Endodermal cell (in vitro differentiated cells): ENCODE measurements at regions not wholly inside any gene's neighbourhood (a gene's known extent, or its start where the extent isn't known, plus 50 kb on each side); places are given as distances from the start of the nearest gene placed in this dataset.

Experiments used
- DNase-seq: peaks from one replicate; pipeline ENCODE4 v3.0.0-alpha.2; 2017
- H3K27ac ChIP-seq: 2 replicates; pipeline ENCODE4 v1.5.1; 2013; ENCODE audit warnings: mild to moderate bottlenecking, low read depth, low read length, moderate library complexity
- H3K27me3 ChIP-seq: 2 replicates; pipeline ENCODE4 v1.6.1; 2013; ENCODE audit warnings: mild to moderate bottlenecking, low read length, moderate library complexity; ENCODE audit not compliant: insufficient read depth, control insufficient read depth, poor library complexity, severe bottlenecking
- H3K36me3 ChIP-seq: 2 replicates; pipeline ENCODE4 v1.7.0; 2013; ENCODE audit warnings: mild to moderate bottlenecking, low read length, moderate library complexity; ENCODE audit not compliant: control insufficient read depth, insufficient read depth
- H3K4me1 ChIP-seq: one replicate; pipeline ENCODE4 v1.7.0; 2013; ENCODE audit warnings: low read length; ENCODE audit not compliant: control insufficient read depth, insufficient read depth
- H3K4me3 ChIP-seq: 2 replicates; pipeline ENCODE4 v1.5.1; 2013; ENCODE audit warnings: mild to moderate bottlenecking, low read length, moderate library complexity
- H3K9ac ChIP-seq: 2 replicates; pipeline ENCODE4 v1.6.1; 2013; ENCODE audit warnings: mild to moderate bottlenecking, low read length, moderate library complexity; ENCODE audit not compliant: poor library complexity, severe bottlenecking; ENCODE audit errors: extremely low read depth
- H3K9me3 ChIP-seq: 2 replicates; pipeline ENCODE4 v1.6.1; 2013; ENCODE audit warnings: mild to moderate bottlenecking, low read length, moderate library complexity; ENCODE audit not compliant: control insufficient read depth
- H3K27ac Mint-ChIP-seq: 2 replicates; pipeline ENCODE4 v1.8.0; 2020; ENCODE audit warnings: mixed read lengths
- H3K27me3 Mint-ChIP-seq: 2 replicates; pipeline ENCODE4 v1.8.0; 2021; ENCODE audit warnings: mild to moderate bottlenecking, mixed read lengths; ENCODE audit not compliant: insufficient read depth
- H3K36me3 Mint-ChIP-seq: 2 replicates; pipeline ENCODE4 v1.8.0; 2020; ENCODE audit warnings: low read depth, mixed read lengths
- H3K4me1 Mint-ChIP-seq: 2 replicates; pipeline ENCODE4 v1.8.0; 2020; ENCODE audit warnings: mixed read lengths
- H3K4me3 Mint-ChIP-seq: 2 replicates; pipeline ENCODE4 v1.8.0; 2020; ENCODE audit warnings: mild to moderate bottlenecking, moderate library complexity, mixed read lengths
- H3K9me3 Mint-ChIP-seq: 2 replicates; pipeline ENCODE4 v1.8.0; 2020; ENCODE audit warnings: mild to moderate bottlenecking, mixed read lengths
- WGBS, 2 experiments: methylation state at CpG; one replicate each; pipeline versions ENCODE4 v1.1.5 to v1.1.7; 2013; ENCODE audit warnings: missing lambda C conversion rate in 2 of 2, mixed read lengths in 1 of 2; ENCODE audit not compliant: insufficient coverage in 1 of 2, insufficient read length in 1 of 2; 5-methylcytosine and 5-hydroxymethylcytosine counted together
- TF ChIP-seq, protein P1 (sequence below): fragments of 200-600 bp; sonication (generic); conservative IDR thresholded peaks from 2 replicates; pipeline ENCODE4 v1.5.0; 2021; ENCODE audit warnings: antibody characterized with exemption, mild to moderate bottlenecking

DNA sequence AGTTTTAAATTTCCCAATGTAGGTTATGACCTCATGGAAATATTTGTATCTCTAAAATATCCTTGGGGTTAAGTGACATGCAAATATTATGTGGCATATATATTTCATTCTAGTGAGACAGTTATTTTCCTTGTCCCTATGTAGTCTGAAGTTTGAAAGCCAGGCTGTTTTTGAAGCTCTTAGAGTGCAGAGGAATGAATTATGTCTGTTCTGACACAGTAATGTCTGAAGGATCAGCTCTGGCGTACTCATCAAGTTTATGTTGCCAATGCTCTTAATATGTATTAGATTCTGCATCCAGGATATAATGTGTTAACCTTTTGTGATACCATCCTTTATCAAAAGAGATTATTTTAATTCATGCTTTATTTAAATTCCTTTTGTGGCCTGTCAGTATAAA lies 355.8 kb downstream of the PCDH7 start:
- 50% methylated on average over 1 of the region's 1 CpG; no CpG with 5 or more reads in 1 of the 2 experiments for WGBS, 2 experiments
- peaks cover 2% of the 10 kb centered on the region for H3K36me3 Mint-ChIP-seq
- no peak for DNase-seq
- H3K9me3 Mint-ChIP-seq: no peaks in the 10 kb centered on the region
- H3K27ac Mint-ChIP-seq: no peak overlapping the region
- H3K4me3 Mint-ChIP-seq: no peak overlapping the region
- Histone ChIP-seq H3K27me3 (no peaks in the 10 kb centered on the region), H3K9ac (no peak overlapping the region), H3K4me3 (no peak overlapping the region), H3K4me1 (no peaks in the 10 kb centered on the region), H3K9me3 (no peaks in the 10 kb centered on the region), H3K27ac (no peak overlapping the region), H3K36me3 (no peaks in the 10 kb centered on the region)
- no peaks in the 10 kb centered on the region for H3K4me1 Mint-ChIP-seq
- H3K27me3 Mint-ChIP-seq: no peaks in the 10 kb centered on the region
- TF ChIP-seq, protein P1, sequence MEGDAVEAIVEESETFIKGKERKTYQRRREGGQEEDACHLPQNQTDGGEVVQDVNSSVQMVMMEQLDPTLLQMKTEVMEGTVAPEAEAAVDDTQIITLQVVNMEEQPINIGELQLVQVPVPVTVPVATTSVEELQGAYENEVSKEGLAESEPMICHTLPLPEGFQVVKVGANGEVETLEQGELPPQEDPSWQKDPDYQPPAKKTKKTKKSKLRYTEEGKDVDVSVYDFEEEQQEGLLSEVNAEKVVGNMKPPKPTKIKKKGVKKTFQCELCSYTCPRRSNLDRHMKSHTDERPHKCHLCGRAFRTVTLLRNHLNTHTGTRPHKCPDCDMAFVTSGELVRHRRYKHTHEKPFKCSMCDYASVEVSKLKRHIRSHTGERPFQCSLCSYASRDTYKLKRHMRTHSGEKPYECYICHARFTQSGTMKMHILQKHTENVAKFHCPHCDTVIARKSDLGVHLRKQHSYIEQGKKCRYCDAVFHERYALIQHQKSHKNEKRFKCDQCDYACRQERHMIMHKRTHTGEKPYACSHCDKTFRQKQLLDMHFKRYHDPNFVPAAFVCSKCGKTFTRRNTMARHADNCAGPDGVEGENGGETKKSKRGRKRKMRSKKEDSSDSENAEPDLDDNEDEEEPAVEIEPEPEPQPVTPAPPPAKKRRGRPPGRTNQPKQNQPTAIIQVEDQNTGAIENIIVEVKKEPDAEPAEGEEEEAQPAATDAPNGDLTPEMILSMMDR: no peak

DNA sequence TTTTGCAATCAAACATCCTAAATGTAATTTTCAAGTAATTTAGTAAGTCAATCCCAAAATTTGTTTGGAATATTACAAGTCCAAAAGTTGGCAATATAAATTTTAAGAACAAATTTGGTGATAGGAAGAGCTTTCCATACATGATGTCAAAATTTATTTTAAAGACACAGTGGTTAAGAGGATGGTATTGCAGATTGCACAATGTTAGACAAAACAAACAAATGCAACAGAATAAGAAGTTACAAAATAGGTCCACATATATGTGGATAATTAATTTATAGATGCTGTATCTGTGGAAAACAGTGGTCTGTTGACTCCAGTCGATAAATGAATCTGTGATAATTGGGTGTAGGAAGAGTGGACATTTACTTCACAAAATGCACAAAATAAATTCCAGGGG lies 358.5 kb downstream of the PCDH7 start:
- Mint-ChIP-seq H3K36me3 (peaks cover 2% of the 10 kb centered on the region), H3K27me3 (no peaks in the 10 kb centered on the region), H3K4me3 (no peak overlapping the region), H3K9me3 (no peaks in the 10 kb centered on the region), H3K27ac (no peak overlapping the region), H3K4me1 (no peaks in the 10 kb centered on the region)
- Histone ChIP-seq H3K9me3 (no peaks in the 10 kb centered on the region), H3K4me1 (no peaks in the 10 kb centered on the region), H3K36me3 (no peaks in the 10 kb centered on the region), H3K4me3 (no peak overlapping the region), H3K9ac (no peak overlapping the region), H3K27ac (no peak overlapping the region), H3K27me3 (no peaks in the 10 kb centered on the region)
- 89% methylated on average over 1 of the region's 1 CpG; no CpG with 5 or more reads in 1 of the 2 experiments for WGBS, 2 experiments
- DNase-seq: no peak
- TF ChIP-seq, protein P1: no peak

DNA sequence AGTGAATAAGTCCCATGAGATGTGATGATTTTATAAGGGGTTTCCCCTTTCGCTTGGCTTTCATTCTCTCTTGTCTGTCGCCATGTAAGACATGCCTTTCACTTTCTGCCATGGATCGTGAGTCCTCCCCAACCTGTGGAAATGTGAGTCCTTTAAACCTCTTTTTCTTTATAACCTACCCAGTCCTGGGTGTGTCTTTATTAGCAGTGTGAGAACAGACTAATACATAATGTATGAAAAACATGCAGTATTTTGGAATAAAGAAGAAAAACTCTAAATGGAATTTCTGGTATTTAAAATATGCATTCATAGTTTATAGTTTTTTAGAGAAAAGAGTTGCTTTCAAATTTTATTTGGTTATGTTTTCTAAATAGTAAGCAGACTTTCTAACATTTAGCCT lies 360.7 kb downstream of the PCDH7 start:
- TF ChIP-seq, protein P1: no peak
- WGBS, 2 experiments: 98 to 100% methylated on average over 2 to 3 of the region's 3 CpGs
- H3K4me1 Mint-ChIP-seq: peaks cover 5% of the 10 kb centered on the region
- no peak overlapping the region for H3K4me3 Mint-ChIP-seq
- no peaks in the 10 kb centered on the region for H3K27me3 Mint-ChIP-seq
- Histone ChIP-seq H3K9ac (no peak overlapping the region), H3K27me3 (no peaks in the 10 kb centered on the region), H3K4me1 (no peaks in the 10 kb centered on the region), H3K27ac (no peak overlapping the region), H3K4me3 (no peak overlapping the region), H3K9me3 (no peaks in the 10 kb centered on the region), H3K36me3 (no peaks in the 10 kb centered on the region)
- H3K36me3 Mint-ChIP-seq: peaks cover 2% of the 10 kb centered on the region
- H3K27ac Mint-ChIP-seq: no peak overlapping the region
- H3K9me3 Mint-ChIP-seq: no peaks in the 10 kb centered on the region
- no peak for DNase-seq
